Esophagus muscularis mucosa (tissue), 4 donors: ENCODE measurements at regions not wholly inside any gene's neighbourhood (a gene's known extent, or its start where the extent isn't known, plus 50 kb on each side); places are given as distances from the start of the nearest gene placed in this dataset.
"Not testable (repeated sequence)": the region's sequence is repeated elsewhere in the genome, so short reads cannot be mapped to it uniquely, and the experiment has no call there.

ENCODE experiments used
- DNase-seq: peaks from one replicate; pipeline ENCODE4 v3.0.0-alpha.2; 2017; ENCODE audit errors: extremely low spot score
- H3K27ac ChIP-seq, 4 donors: fragments of 200-600 bp; sonication (generic); replicated peaks in 1 of 4; 1 replicate in 3 of 4; 2 replicates in 1 of 4; pipeline ENCODE4 v1.5.1; 2016 to 2019; ENCODE audit warnings: mild to moderate bottlenecking in 1 of 4
- H3K27me3 ChIP-seq, 4 donors: fragments of 200-600 bp; sonication (generic); one replicate each; pipeline versions ENCODE4 v1.5.1 to v1.6.0; 2016 to 2019
- H3K36me3 ChIP-seq, 4 donors: fragments of 200-600 bp; sonication (generic); one replicate each; pipeline ENCODE4 v1.5.1; 2016 to 2019
- H3K4me1 ChIP-seq, 4 donors: fragments of 200-600 bp; sonication (generic); one replicate each; pipeline ENCODE4 v1.5.1; 2016 to 2019
- H3K4me3 ChIP-seq, 4 donors: fragments of 200-600 bp; sonication (generic); 1 replicate in 2 of 4; 2 replicates in 2 of 4; pipeline ENCODE4 v1.5.1; 2016 to 2019; ENCODE audit warnings: mild to moderate bottlenecking in 4 of 4, moderate library complexity in 1 of 4
- H3K9me3 ChIP-seq, 4 donors: fragments of 200-600 bp; sonication (generic); 1 replicate in 3 of 4; 2 replicates in 1 of 4; pipeline ENCODE4 v1.5.1; 2016 to 2019
- EP300 ChIP-seq: sonication (generic); formaldehyde crosslinking; IDR thresholded peaks from one replicate; pipeline ENCODE4 v1.6.1; 2017; ENCODE audit warnings: antibody characterized with exemption
- POLR2A ChIP-seq: fragments of 450-650 bp; IDR thresholded peaks from one replicate; pipeline ENCODE4 v1.6.1; 2017; ENCODE audit warnings: antibody characterized with exemption, moderate library complexity, mild to moderate bottlenecking, low read depth
- POLR2AphosphoS5 ChIP-seq, 2 donors: sonication (generic); formaldehyde crosslinking; IDR thresholded peaks; one replicate each; pipeline ENCODE4 v1.6.1; 2017; ENCODE audit warnings: antibody characterized with exemption in 2 of 2
- WGBS: methylation state at CpG from one replicate; pipeline ENCODE4 v1.1.5; 2018; 5-methylcytosine and 5-hydroxymethylcytosine counted together
- intact Hi-C: fragments of 100-400 bp; cut with DNase I; formaldehyde crosslinking; loops from one replicate; pipeline ENCODE4 v1.15.1; 2023
- TF ChIP-seq, protein P1 (sequence below), 3 experiments: fragments of 200-600 bp in 2 of 3; fragments of 450-650 bp in 1 of 3; sonication (generic) in 2 of 3; IDR thresholded peaks; one replicate each; pipeline ENCODE4 v1.5.1; 2017 to 2019; ENCODE audit warnings: antibody characterized with exemption in 3 of 3, mild to moderate bottlenecking in 2 of 3, moderate library complexity in 1 of 3

DNA sequence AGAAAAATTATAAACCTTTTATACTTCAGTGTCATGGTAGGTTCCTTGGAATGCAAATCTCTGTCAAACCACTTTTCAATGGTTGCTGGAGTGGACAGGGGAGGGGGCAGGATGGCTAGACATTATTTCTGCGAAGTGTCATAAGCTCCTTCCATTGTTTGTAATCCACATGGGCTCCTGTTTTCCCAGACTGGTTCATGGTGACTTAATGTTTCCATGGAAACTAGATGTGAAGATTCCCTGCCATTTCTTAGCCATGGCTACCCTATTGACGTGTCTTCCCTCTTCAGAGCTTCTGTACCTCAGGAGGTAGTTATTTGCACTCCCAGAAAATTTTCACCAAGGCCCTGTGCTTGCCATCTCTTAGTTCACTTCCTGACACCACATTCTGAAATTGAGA, 95.3 kb downstream of the UFM1 start:
- Histone ChIP-seq H3K36me3 (no peaks in the 10 kb centered on the region), H3K27me3 (no peaks in the 10 kb centered on the region), H3K27ac (no peak overlapping the region), H3K4me1 (no peaks in the 10 kb centered on the region), H3K4me3 (no peak overlapping the region), H3K9me3 (no peaks in the 10 kb centered on the region)
- intact Hi-C loops: no loop called here
- TF ChIP-seq POLR2AphosphoS5 (IDR thresholded peaks at IDR 0.05) (no peak), EP300 (no peak), POLR2A (no peak)
- TF ChIP-seq, protein P1, sequence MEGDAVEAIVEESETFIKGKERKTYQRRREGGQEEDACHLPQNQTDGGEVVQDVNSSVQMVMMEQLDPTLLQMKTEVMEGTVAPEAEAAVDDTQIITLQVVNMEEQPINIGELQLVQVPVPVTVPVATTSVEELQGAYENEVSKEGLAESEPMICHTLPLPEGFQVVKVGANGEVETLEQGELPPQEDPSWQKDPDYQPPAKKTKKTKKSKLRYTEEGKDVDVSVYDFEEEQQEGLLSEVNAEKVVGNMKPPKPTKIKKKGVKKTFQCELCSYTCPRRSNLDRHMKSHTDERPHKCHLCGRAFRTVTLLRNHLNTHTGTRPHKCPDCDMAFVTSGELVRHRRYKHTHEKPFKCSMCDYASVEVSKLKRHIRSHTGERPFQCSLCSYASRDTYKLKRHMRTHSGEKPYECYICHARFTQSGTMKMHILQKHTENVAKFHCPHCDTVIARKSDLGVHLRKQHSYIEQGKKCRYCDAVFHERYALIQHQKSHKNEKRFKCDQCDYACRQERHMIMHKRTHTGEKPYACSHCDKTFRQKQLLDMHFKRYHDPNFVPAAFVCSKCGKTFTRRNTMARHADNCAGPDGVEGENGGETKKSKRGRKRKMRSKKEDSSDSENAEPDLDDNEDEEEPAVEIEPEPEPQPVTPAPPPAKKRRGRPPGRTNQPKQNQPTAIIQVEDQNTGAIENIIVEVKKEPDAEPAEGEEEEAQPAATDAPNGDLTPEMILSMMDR (IDR thresholded peaks at IDR 0.05): no peak
- no peak for DNase-seq
- WGBS: 88% methylated on average over 2 of the region's 2 CpGs

- Histone ChIP-seq H3K27me3 (no peaks in the 10 kb centered on the region), H3K4me3 (no peak overlapping the region), H3K27ac (no peak overlapping the region), H3K9me3 (no peaks in the 10 kb centered on the region), H3K4me1 (no peaks in the 10 kb centered on the region), H3K36me3 (no peaks in the 10 kb centered on the region)
- TF ChIP-seq POLR2AphosphoS5 (IDR thresholded peaks at IDR 0.05) (no peak), POLR2A (no peak), EP300 (no peak)
- TF ChIP-seq, protein P1 (IDR thresholded peaks at IDR 0.05): no peak
- DNase-seq: no peak
- 76% methylated on average over 3 of the region's 3 CpGs for WGBS
- intact Hi-C loops: no loop called here
Observed at GRCh38 chr13:38452656-38453055, 103.0 kb downstream of the UFM1 start.

- no peaks in the 10 kb centered on the region for H3K27me3 ChIP-seq
- no peak for TF ChIP-seq POLR2A
- TF ChIP-seq, protein P1 (IDR thresholded peaks at IDR 0.05): no peak
- TF ChIP-seq POLR2AphosphoS5 (IDR thresholded peaks at IDR 0.05): no peak
- no peak for TF ChIP-seq EP300
- no peak for DNase-seq
- 87% methylated on average over 7 of the region's 7 CpGs for WGBS
- intact Hi-C loops: no loop called here
- no peak overlapping the region for H3K4me3 ChIP-seq
- H3K4me1 ChIP-seq: no peaks in the 10 kb centered on the region
- no peak overlapping the region for H3K27ac ChIP-seq
- H3K9me3 ChIP-seq: peaks cover 0 to 6% (median 0%) of the 10 kb centered on the region in 4 donors
- H3K36me3 ChIP-seq: no peaks in the 10 kb centered on the region
Observed at GRCh38 chr13:38462605-38463004, 113.0 kb downstream of the UFM1 start.

DNA sequence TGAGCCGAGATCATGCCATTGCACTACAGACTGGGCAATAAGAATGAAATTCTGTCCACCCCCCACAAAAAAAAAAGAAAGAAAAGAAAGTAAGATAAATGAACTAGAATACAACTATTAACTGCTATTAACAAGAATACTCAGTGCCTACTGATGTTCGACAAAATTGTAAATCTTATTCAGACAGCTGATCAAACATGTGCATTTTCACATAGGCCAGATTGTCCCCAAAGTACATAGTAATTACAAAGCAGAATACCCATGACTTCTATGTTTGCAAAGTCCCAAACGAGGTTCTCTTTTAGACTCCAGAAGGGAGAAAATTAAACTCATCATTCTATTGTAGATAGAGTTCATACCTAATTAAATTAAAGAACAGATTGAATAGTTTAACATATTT, 113.4 kb downstream of the UFM1 start:
- intact Hi-C loops: no loop called here
- Histone ChIP-seq H3K9me3 (peaks cover 0 to 6% (median 0%) of the 10 kb centered on the region in 4 donors), H3K27me3 (no peaks in the 10 kb centered on the region), H3K27ac (no peak overlapping the region), H3K4me1 (no peaks in the 10 kb centered on the region), H3K36me3 (no peaks in the 10 kb centered on the region), H3K4me3 (no peak overlapping the region)
- DNase-seq: no peak
- WGBS: 63% methylated on average over 3 of the region's 3 CpGs
- TF ChIP-seq POLR2A (no peak), EP300 (no peak), POLR2AphosphoS5 (IDR thresholded peaks at IDR 0.05) (no peak)
- TF ChIP-seq, protein P1 (IDR thresholded peaks at IDR 0.05): no peak

DNA sequence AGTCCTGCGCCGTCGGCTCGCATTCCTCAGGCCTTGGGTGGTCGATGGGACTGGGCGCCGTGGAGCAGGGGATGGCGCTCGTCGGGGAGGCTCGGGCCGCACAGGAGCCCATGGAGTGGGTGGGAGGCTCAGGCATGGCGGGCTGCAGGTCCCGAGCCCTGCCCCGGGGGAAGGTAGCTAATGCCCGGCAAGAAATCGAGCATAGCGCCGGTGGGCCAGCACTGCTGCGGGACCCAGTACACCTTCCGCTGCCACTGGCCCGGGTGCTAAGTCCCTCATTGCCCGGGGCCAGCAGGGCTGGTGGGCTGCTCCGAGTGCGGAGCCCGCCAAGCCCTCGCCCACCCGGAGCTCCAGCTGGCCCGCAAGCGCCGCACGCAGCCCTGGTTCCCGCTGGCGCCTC, 122.8 kb downstream of the UFM1 start:
- H3K4me3 ChIP-seq, H3K36me3 ChIP-seq, DNase-seq, H3K27ac ChIP-seq, H3K4me1 ChIP-seq, H3K9me3 ChIP-seq, H3K27me3 ChIP-seq, intact Hi-C loops: not testable (repeated sequence)
- 93% methylated on average over 6 of the region's 34 CpGs for WGBS
